Mesodermal cell (in vitro differentiated cells): ENCODE measurements at regions not wholly inside any gene's neighbourhood (a gene's known extent, or its start where the extent isn't known, plus 50 kb on each side); places are given as distances from the start of the nearest gene placed in this dataset.
"Not testable (repeated sequence)": the region's sequence is repeated elsewhere in the genome, so short reads cannot be mapped to it uniquely, and the experiment has no call there.

Experiments used
- H3K27ac ChIP-seq: 2 replicates; pipeline ENCODE4 v1.7.0; 2013; ENCODE audit warnings: mild to moderate bottlenecking, low read depth, low read length, moderate library complexity; ENCODE audit not compliant: severe bottlenecking
- H3K36me3 ChIP-seq: 2 replicates; pipeline ENCODE4 v1.7.1; 2013; ENCODE audit warnings: mild to moderate bottlenecking, low read length, moderate library complexity; ENCODE audit not compliant: control insufficient read depth, insufficient read depth
- H3K4me1 ChIP-seq: one replicate; pipeline ENCODE4 v1.7.1; 2013; ENCODE audit warnings: mild to moderate bottlenecking, low read length; ENCODE audit not compliant: insufficient read depth, control insufficient read depth, poor library complexity, severe bottlenecking
- H3K4me3 ChIP-seq: 2 replicates; pipeline ENCODE4 v1.7.0; 2013; ENCODE audit warnings: low read length, control low read depth, mild to moderate bottlenecking; ENCODE audit not compliant: insufficient read depth, poor library complexity, severe bottlenecking; ENCODE audit errors: extremely low read depth
- H3K9me3 ChIP-seq: 2 replicates; pipeline ENCODE4 v1.7.1; 2013; ENCODE audit warnings: mild to moderate bottlenecking, low read length, moderate library complexity; ENCODE audit not compliant: control insufficient read depth
- WGBS, 2 experiments: methylation state at CpG; one replicate each; pipeline ENCODE4 v1.1.5; 2013; ENCODE audit warnings: missing lambda C conversion rate in 2 of 2; ENCODE audit not compliant: insufficient coverage in 2 of 2; 5-methylcytosine and 5-hydroxymethylcytosine counted together

DNA sequence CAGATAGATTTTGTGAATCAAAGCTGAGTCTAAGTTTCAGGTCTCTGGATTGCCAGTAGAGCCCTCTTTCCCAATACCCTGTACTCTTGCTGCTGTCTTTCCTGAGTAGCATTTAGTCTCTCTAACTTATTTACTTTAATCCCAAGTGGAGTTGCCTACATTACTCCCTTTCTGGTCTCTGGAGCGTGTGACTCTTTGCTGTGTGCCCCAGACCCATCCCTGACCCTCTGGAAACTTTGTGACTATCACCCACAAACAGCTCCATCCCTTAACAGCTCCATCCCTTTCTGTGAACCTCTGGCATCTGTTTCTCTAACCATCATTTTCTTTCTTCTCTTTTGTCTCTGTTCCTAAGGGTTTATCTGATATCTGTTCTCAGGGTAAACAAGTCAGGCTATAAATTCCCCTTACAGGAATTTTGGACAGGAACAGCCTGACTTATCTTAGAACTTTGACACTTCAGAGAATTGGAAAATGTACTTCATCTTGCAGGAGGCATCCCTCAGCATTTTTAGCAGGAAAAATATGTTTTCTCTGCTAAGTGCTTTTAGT, 1167.1 kb upstream of the SEMA6A start:
- Histone ChIP-seq H3K27ac (no peak overlapping the region), H3K4me1 (no peaks in the 10 kb centered on the region), H3K9me3 (no peaks in the 10 kb centered on the region), H3K36me3 (no peaks in the 10 kb centered on the region), H3K4me3 (no peak overlapping the region)
- 86 to 100% methylated on average over 1 of the region's 1 CpG for WGBS, 2 experiments

DNA sequence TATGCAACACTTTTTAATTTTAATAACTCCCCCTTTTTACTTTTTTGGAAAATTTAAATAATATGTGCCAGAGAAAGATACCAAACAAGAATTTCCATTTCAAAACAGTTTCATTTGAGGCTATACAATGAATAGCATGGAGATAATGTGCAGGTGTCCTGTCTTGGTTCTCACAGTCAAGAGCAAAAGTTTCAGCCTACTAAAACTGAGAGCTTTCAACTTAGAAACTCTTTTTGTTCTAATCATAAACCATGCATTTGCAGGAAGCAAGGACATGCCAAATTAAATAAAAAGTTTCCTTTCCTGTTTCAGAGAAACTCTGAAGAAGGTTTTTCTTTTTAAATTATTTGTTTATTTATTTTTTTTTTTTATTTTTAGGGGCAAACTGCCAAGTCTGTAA, 1165.6 kb upstream of the SEMA6A start:
- Histone ChIP-seq H3K4me3 (no peak overlapping the region), H3K4me1 (no peaks in the 10 kb centered on the region), H3K36me3 (no peaks in the 10 kb centered on the region), H3K27ac (no peak overlapping the region), H3K9me3 (no peaks in the 10 kb centered on the region)

GRCh38 chr5:117738571-117738970, 1163.9 kb upstream of the SEMA6A start:
- Histone ChIP-seq H3K4me1 (no peaks in the 10 kb centered on the region), H3K27ac (no peak overlapping the region), H3K4me3 (no peak overlapping the region), H3K36me3 (no peaks in the 10 kb centered on the region), H3K9me3 (no peaks in the 10 kb centered on the region)
- no CpG with 5 or more reads among the region's 3 CpGs for WGBS, 2 experiments

DNA sequence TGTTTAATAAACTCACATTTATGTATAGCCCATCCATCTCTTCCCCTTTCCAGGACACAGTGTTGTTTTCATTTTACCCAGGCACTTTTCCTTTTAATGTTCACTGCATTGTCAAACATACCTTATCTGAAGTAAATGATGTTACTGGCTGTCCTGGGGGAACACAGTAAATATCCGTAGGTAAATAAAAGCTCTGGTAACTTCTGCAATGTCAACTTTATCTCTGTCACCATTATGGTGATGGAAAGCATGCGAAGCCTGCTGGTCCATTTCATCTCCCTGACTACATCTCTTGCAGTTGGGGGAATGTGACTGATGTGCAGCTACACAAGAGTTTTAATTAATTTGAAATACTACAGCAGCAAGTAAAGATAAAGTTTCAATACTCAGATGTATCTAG, 1162.1 kb upstream of the SEMA6A start:
- 76 to 100% methylated on average over 1 to 2 of the region's 2 CpGs for WGBS, 2 experiments
- no peak overlapping the region for H3K27ac ChIP-seq
- no peak overlapping the region for H3K4me3 ChIP-seq
- no peaks in the 10 kb centered on the region for H3K36me3 ChIP-seq
- H3K4me1 ChIP-seq, result no peaks in the 10 kb centered on the region
- H3K9me3 ChIP-seq, result no peaks in the 10 kb centered on the region

DNA sequence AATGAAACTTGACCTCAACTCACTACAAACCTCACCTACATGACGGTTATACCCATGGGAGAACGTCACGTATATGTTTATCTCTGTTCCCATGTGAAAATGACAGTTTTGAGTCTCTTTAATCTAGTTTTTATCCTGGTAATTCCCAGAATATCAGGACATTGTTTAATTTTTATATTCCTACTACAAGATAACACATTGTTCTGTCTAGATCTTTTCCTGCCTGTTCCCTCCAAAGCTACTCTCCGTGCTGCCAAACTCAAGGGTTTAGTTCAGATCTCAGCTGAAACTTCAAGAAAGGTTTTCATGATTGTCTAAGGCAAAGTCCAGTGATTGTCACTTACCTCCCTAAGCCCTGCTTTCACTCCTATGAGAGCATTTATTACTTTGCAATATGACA, 1159.4 kb upstream of the SEMA6A start:
- Histone ChIP-seq H3K4me3 (no peak overlapping the region), H3K27ac (no peak overlapping the region), H3K4me1 (no peaks in the 10 kb centered on the region), H3K36me3 (no peaks in the 10 kb centered on the region), H3K9me3 (no peaks in the 10 kb centered on the region)
- 100% methylated on average over 1 of the region's 4 CpGs for WGBS, 2 experiments

DNA sequence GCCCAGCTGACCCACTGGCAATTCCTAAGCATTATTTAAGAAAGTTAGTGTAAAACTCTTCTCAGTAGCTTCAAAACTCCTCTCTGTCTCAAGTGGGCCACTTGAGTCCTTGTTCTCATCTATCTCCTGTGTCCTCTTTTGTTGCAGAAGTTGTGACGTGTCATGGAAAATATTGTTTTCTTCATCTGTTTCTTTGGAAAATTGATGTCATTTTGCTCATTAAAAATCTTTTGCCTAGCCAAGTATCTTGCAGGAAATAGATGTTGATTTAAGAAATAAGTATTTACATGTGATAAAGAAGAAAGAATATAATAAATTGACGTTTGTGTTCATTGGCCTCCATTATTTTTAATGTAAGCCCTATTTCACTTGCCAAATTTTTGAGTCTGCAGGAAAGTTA, 1158.4 kb upstream of the SEMA6A start:
- Histone ChIP-seq H3K27ac (no peak overlapping the region), H3K9me3 (no peaks in the 10 kb centered on the region), H3K4me3 (no peak overlapping the region), H3K36me3 (no peaks in the 10 kb centered on the region), H3K4me1 (no peaks in the 10 kb centered on the region)
- WGBS, 2 experiments, result 88% methylated on average over 2 of the region's 2 CpGs; no CpG with 5 or more reads in 1 of the 2 experiments

DNA sequence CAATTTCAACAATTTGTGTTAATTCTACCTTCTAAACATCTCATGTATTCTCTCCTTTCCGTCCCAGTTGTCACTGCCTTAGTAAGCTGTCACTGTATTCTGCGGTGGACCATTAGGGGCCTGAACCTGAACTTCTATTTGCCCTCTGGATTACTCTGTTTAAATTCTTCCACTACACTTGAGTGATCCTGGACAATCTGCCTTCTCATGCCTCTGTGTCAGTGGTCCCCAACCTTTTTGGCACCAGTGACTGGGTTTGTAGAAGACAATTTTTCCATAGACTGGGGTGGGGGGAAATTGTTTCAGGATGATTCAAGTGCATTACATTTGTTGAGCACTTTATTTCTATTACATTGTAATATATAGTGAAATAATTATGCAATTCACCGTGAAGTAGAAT, 1157.6 kb upstream of the SEMA6A start:
- H3K4me3 ChIP-seq, result no peak overlapping the region
- H3K9me3 ChIP-seq, result no peaks in the 10 kb centered on the region
- no peaks in the 10 kb centered on the region for H3K36me3 ChIP-seq
- WGBS, 2 experiments, result 77 to 100% methylated on average over 2 of the region's 3 CpGs
- no peaks in the 10 kb centered on the region for H3K4me1 ChIP-seq
- no peak overlapping the region for H3K27ac ChIP-seq

GRCh38 chr5:117731446-117731845, 1156.8 kb upstream of the SEMA6A start:
- H3K9me3 ChIP-seq, result no peaks in the 10 kb centered on the region
- no peak overlapping the region for H3K4me3 ChIP-seq
- WGBS, 2 experiments, result 80 to 100% methylated on average over 1 of the region's 2 CpGs

DNA sequence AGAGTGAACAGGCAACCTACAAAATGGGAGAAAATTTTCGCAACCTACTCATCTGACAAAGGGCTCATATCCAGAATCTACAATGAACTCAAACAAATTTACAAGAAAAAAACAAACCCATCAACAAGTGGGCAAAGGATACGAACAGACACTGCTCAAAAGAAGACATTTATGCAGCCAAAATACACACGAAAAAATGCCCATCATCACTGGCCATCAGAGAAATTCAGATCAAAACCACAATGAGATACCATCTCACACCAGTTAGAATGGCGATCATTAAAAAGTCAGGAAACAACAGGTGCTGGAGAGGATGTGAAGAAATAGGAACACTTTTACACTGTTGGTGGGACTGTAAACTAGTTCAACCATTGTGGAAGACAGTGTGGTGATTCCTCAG, 1146.2 kb upstream of the SEMA6A start:
- 67 to 68% methylated on average over 1 to 2 of the region's 4 CpGs for WGBS, 2 experiments
- H3K4me1 ChIP-seq, H3K4me3 ChIP-seq, H3K9me3 ChIP-seq, H3K27ac ChIP-seq, H3K36me3 ChIP-seq: not testable (repeated sequence)

More at GRCh38 chr5:117731446-117731845, 1156.8 kb upstream of the SEMA6A start:
- Histone ChIP-seq H3K36me3 (no peaks in the 10 kb centered on the region), H3K27ac (no peak overlapping the region), H3K4me1 (no peaks in the 10 kb centered on the region)

GRCh38 chr5:117719413-117719812, 1144.8 kb upstream of the SEMA6A start:
- Histone ChIP-seq H3K9me3 (peaks cover 9% of the 10 kb centered on the region), H3K27ac (no peak overlapping the region), H3K4me1 (no peaks in the 10 kb centered on the region), H3K4me3 (no peak overlapping the region), H3K36me3 (no peaks in the 10 kb centered on the region)

GRCh38 chr5:117713585-117714198, 1139.1 kb upstream of the SEMA6A start:
- H3K4me1 ChIP-seq, result no peaks in the 10 kb centered on the region
- no peaks in the 10 kb centered on the region for H3K36me3 ChIP-seq
- H3K4me3 ChIP-seq, result no peak overlapping the region
- H3K9me3 ChIP-seq, result peaks cover 25% of the 10 kb centered on the region
- H3K27ac ChIP-seq, result no peak overlapping the region
- WGBS, 2 experiments, result 79 to 86% methylated on average over 1 to 2 of the region's 3 CpGs
